OCI-LY1 (cell line): ENCODE measurements at regions not wholly inside any gene's neighbourhood (a gene's known extent, or its start where the extent isn't known, plus 50 kb on each side); places are given as distances from the start of the nearest gene placed in this dataset.

Experiments
- CTCF ChIP-seq: fragments of 200-600 bp; sonication (generic), shearing (Covaris generic); IDR thresholded peaks from 2 replicates; pipeline ENCODE4 v1.5.1; 2017; ENCODE audit warnings: mild to moderate bottlenecking, antibody characterized with exemption, low read length, moderate library complexity, mixed read lengths
- EZH2 ChIP-seq: fragments of 200-600 bp; sonication (generic), shearing (Covaris generic); IDR thresholded peaks from 2 replicates; pipeline ENCODE4 v1.8.0; 2017; ENCODE audit warnings: borderline replicate concordance, mixed run types, mild to moderate bottlenecking, antibody characterized with exemption, low read length, moderate library complexity, mixed read lengths

- TF ChIP-seq CTCF (no peak), EZH2 (no peak)
Measured at GRCh38 chr10:59082249-59082648, 94.2 kb upstream of the PHYHIPL start.
